Osteoblast (primary cell): ENCODE measurements at regions not wholly inside any gene's neighbourhood (a gene's known extent, or its start where the extent isn't known, plus 50 kb on each side); places are given as distances from the start of the nearest gene placed in this dataset.

Source experiments
- DNase-seq: peaks from one replicate; pipeline ENCODE4 v3.0.0; 2011; ENCODE audit warnings: low spot score, mixed read lengths; ENCODE audit not compliant: insufficient read length; ENCODE audit errors: missing footprints
- H2AFZ ChIP-seq: 2 replicates; pipeline ENCODE4 v1.6.0; 2011; ENCODE audit warnings: mild to moderate bottlenecking, low read length
- H3K27ac ChIP-seq: 2 replicates; pipeline ENCODE4 v1.5.1; 2011; ENCODE audit warnings: mild to moderate bottlenecking, low read depth, low read length, moderate library complexity
- H3K27me3 ChIP-seq: 2 replicates; pipeline ENCODE4 v1.6.0; 2012; ENCODE audit warnings: mild to moderate bottlenecking, control low read depth, inconsistent platforms, low read length, moderate library complexity; ENCODE audit not compliant: insufficient read depth
- H3K36me3 ChIP-seq: 2 replicates; pipeline ENCODE4 v1.5.1; 2011; ENCODE audit warnings: mild to moderate bottlenecking, low read length, control low read depth, moderate library complexity; ENCODE audit not compliant: insufficient read depth
- H3K4me1 ChIP-seq: 2 replicates; pipeline ENCODE4 v1.5.1; 2011; ENCODE audit warnings: mild to moderate bottlenecking, low read length, control low read depth, moderate library complexity; ENCODE audit not compliant: insufficient read depth
- H3K4me2 ChIP-seq: 2 replicates; pipeline ENCODE4 v1.6.0; 2011; ENCODE audit warnings: mild to moderate bottlenecking, low read length; ENCODE audit not compliant: insufficient read depth
- H3K4me3 ChIP-seq: fragments of 200-600 bp; sonication (generic); 3 replicates; pipeline ENCODE4 v1.5.1; 2012; ENCODE audit warnings: mild to moderate bottlenecking, low read length, inconsistent platforms; ENCODE audit not compliant: insufficient read depth
- H3K79me2 ChIP-seq: 2 replicates; pipeline ENCODE4 v1.6.0; 2012; ENCODE audit warnings: mild to moderate bottlenecking, low read length, control low read depth, inconsistent platforms; ENCODE audit not compliant: insufficient read depth
- H3K9me3 ChIP-seq: 2 replicates; pipeline ENCODE4 v1.5.1; 2011; ENCODE audit warnings: low read depth, low read length, control low read depth
- H4K20me1 ChIP-seq: 2 replicates; pipeline ENCODE4 v1.6.0; 2012; ENCODE audit warnings: mild to moderate bottlenecking, low read length, control low read depth; ENCODE audit not compliant: insufficient read depth
- CTCF ChIP-seq: IDR thresholded peaks from 2 replicates; pipeline ENCODE4 v1.5.1; 2011; ENCODE audit warnings: mild to moderate bottlenecking, low read depth, low read length, moderate library complexity; ENCODE audit errors: extremely low read depth

GRCh38 chr10:108771106-108771505 lies 1152.2 kb downstream of the XPNPEP1 start:
- H3K36me3 ChIP-seq = no peaks in the 10 kb centered on the region
- DNase-seq = no peak
- H3K79me2 ChIP-seq = no peaks in the 10 kb centered on the region
- no peak overlapping the region for H3K4me2 ChIP-seq
- no peak overlapping the region for H3K4me3 ChIP-seq
- no peaks in the 10 kb centered on the region for H3K4me1 ChIP-seq
- H3K9me3 ChIP-seq = no peaks in the 10 kb centered on the region
- H2AFZ ChIP-seq = no peak overlapping the region
- no peak overlapping the region for H3K27ac ChIP-seq
- no peaks in the 10 kb centered on the region for H3K27me3 ChIP-seq
- TF ChIP-seq CTCF = no peak
- H4K20me1 ChIP-seq = no peaks in the 10 kb centered on the region

GRCh38 chr10:108765794-108766193 lies 1157.5 kb downstream of the XPNPEP1 start:
- no peaks in the 10 kb centered on the region for H3K79me2 ChIP-seq
- H3K4me2 ChIP-seq = no peak overlapping the region
- TF ChIP-seq CTCF = no peak
- H3K4me3 ChIP-seq = no peak overlapping the region
- no peak overlapping the region for H3K27ac ChIP-seq
- H2AFZ ChIP-seq = no peak overlapping the region
- H4K20me1 ChIP-seq = no peaks in the 10 kb centered on the region
- no peak for DNase-seq
- no peaks in the 10 kb centered on the region for H3K4me1 ChIP-seq
- H3K27me3 ChIP-seq = no peaks in the 10 kb centered on the region
- H3K36me3 ChIP-seq = no peaks in the 10 kb centered on the region
- peaks cover 4% of the 10 kb centered on the region for H3K9me3 ChIP-seq

- no peak overlapping the region for H3K4me3 ChIP-seq
- H4K20me1 ChIP-seq = no peaks in the 10 kb centered on the region
- H3K4me1 ChIP-seq = no peaks in the 10 kb centered on the region
- H3K27ac ChIP-seq = no peak overlapping the region
- no peak overlapping the region for H2AFZ ChIP-seq
- no peaks in the 10 kb centered on the region for H3K36me3 ChIP-seq
- no peak for DNase-seq
- H3K4me2 ChIP-seq = no peak overlapping the region
- H3K27me3 ChIP-seq = no peaks in the 10 kb centered on the region
- peaks cover 3% of the 10 kb centered on the region for H3K9me3 ChIP-seq
- no peak for TF ChIP-seq CTCF
- no peaks in the 10 kb centered on the region for H3K79me2 ChIP-seq
These were observed 1165.4 kb downstream of the XPNPEP1 start for GRCh38 chr10:108757946-108758345.

- DNase-seq = no peak
- H3K36me3 ChIP-seq = no peaks in the 10 kb centered on the region
- no peaks in the 10 kb centered on the region for H3K79me2 ChIP-seq
- H3K4me3 ChIP-seq = no peak overlapping the region
- no peak overlapping the region for H2AFZ ChIP-seq
- no peak overlapping the region for H3K4me2 ChIP-seq
- no peak overlapping the region for H3K27ac ChIP-seq
- no peaks in the 10 kb centered on the region for H4K20me1 ChIP-seq
- no peak for TF ChIP-seq CTCF
- H3K4me1 ChIP-seq = no peaks in the 10 kb centered on the region
- H3K9me3 ChIP-seq = peaks cover 3% of the 10 kb centered on the region
- H3K27me3 ChIP-seq = no peaks in the 10 kb centered on the region
These were observed 1167.7 kb downstream of the XPNPEP1 start for GRCh38 chr10:108755646-108756045.
